CD4-positive, alpha-beta T cell (primary cell): ENCODE measurements at regions not wholly inside any gene's neighbourhood (a gene's known extent, or its start where the extent isn't known, plus 50 kb on each side); places are given as distances from the start of the nearest gene placed in this dataset.

ENCODE experiments used
- ATAC-seq: fragments of 200-7000 bp; cut with Tn5 transposase; one replicate; pipeline ENCODE4 v1.10.0; 2022; ENCODE audit warnings: mild to moderate bottlenecking; ENCODE audit not compliant: poor library complexity
- CTCF ChIA-PET: fragments of 350-600 bp; sonication (Branson Sonifier 250); formaldehyde crosslinking; loops from one replicate; lab custom pipeline; 2021; ENCODE audit warnings: antibody characterized with exemption, inconsistent platforms; lab: Charles Lee
- POLR2A ChIA-PET: fragments of 350-600 bp; sonication (Branson Sonifier 250); formaldehyde crosslinking; loops from one replicate; lab custom pipeline; 2021; ENCODE audit warnings: antibody characterized with exemption, inconsistent platforms; lab: Charles Lee
- DNase-seq, 14 experiments: peaks; one replicate each; pipeline ENCODE4 v3.0.0-alpha.2; 2013 to 2020; ENCODE audit warnings: mixed read lengths in 2 of 14
- H3K27ac ChIP-seq, 2 donors: one replicate each; pipeline versions ENCODE4 v1.5.1 to v1.7.0; 2013; ENCODE audit warnings: low read length in 2 of 2, low read depth in 1 of 2, mild to moderate bottlenecking in 1 of 2
- H3K27me3 ChIP-seq, 2 experiments: 1 replicate in 1 of 2; 2 replicates in 1 of 2; pipeline versions ENCODE4 v1.6.1 to v1.7.0; 2013; ENCODE audit warnings: low read length in 2 of 2, control low read depth in 1 of 2, mild to moderate bottlenecking in 1 of 2, moderate library complexity in 1 of 2; ENCODE audit not compliant: insufficient read depth in 2 of 2, control insufficient read depth in 1 of 2
- H3K36me3 ChIP-seq: one replicate; pipeline ENCODE4 v1.6.1; 2013; ENCODE audit warnings: low read length, control low read depth; ENCODE audit not compliant: insufficient read depth
- H3K4me1 ChIP-seq: one replicate; pipeline ENCODE4 v1.6.1; 2013; ENCODE audit warnings: low read length, control low read depth; ENCODE audit not compliant: insufficient read depth
- H3K4me3 ChIP-seq: one replicate; pipeline ENCODE4 v1.5.1; 2013; ENCODE audit warnings: mild to moderate bottlenecking, low read length, moderate library complexity
- H3K9me3 ChIP-seq, 2 experiments: 1 replicate in 1 of 2; 2 replicates in 1 of 2; pipeline versions ENCODE4 v1.6.1 to v1.7.0; 2013; ENCODE audit warnings: low read length in 2 of 2, mild to moderate bottlenecking in 2 of 2, control low read depth in 1 of 2, moderate library complexity in 1 of 2; ENCODE audit not compliant: control insufficient read depth in 1 of 2, insufficient read depth in 1 of 2
- H3K27ac Mint-ChIP-seq: one replicate; pipeline ENCODE4 v1.8.0; 2020; ENCODE audit warnings: mixed read lengths
- H3K27me3 Mint-ChIP-seq: one replicate; pipeline ENCODE4 v1.8.0; 2021; ENCODE audit warnings: mixed read lengths
- H3K36me3 Mint-ChIP-seq: one replicate; pipeline ENCODE4 v1.8.0; 2021; ENCODE audit warnings: low read depth, mixed read lengths
- H3K4me1 Mint-ChIP-seq: one replicate; pipeline ENCODE4 v1.8.0; 2021; ENCODE audit warnings: low read depth, mixed read lengths
- H3K4me3 Mint-ChIP-seq: one replicate; pipeline ENCODE4 v1.8.0; 2020; ENCODE audit warnings: mild to moderate bottlenecking, mixed read lengths
- H3K9me3 Mint-ChIP-seq: one replicate; pipeline ENCODE4 v1.8.0; 2020; ENCODE audit warnings: mixed read lengths
- CTCF ChIP-seq: fragments of 200-600 bp; IDR thresholded peaks from one replicate; pipeline ENCODE4 v1.8.0; 2022; ENCODE audit warnings: antibody characterized with exemption, mild to moderate bottlenecking
- intact Hi-C, 2 experiments: fragments of 100-400 bp; cut with DNase I in 1 of 2; cut with micrococcal nuclease in 1 of 2; formaldehyde crosslinking; loops; one replicate each; pipeline versions ENCODE4 v1.15.1 to v1.9.0; 2023 to 2025; cut with DNase I, micrococcal nuclease

GRCh38 chr3:34396288-34396687 is 597.9 kb downstream of the PDCD6IP start:
- no peaks in the 10 kb centered on the region for H3K4me1 ChIP-seq
- CTCF ChIA-PET: no interaction called here
- H3K4me3 ChIP-seq: no peak overlapping the region

GRCh38 chr3:34396956-34397355 is 598.5 kb downstream of the PDCD6IP start:
- Mint-ChIP-seq H3K9me3 (no peaks in the 10 kb centered on the region), H3K27ac (no peak overlapping the region), H3K27me3 (no peaks in the 10 kb centered on the region), H3K4me3 (no peak overlapping the region), H3K4me1 (no peaks in the 10 kb centered on the region), H3K36me3 (no peaks in the 10 kb centered on the region)
- no peaks in the 10 kb centered on the region for H3K4me1 ChIP-seq
- no peak for ATAC-seq
- ChIA-PET CTCF (no interaction called here), POLR2A (no interaction called here)
- TF ChIP-seq CTCF: no peak
- H3K27me3 ChIP-seq: no peaks in the 10 kb centered on the region
- H3K9me3 ChIP-seq: peaks cover 0 to 10% of the 10 kb centered on the region in 2 experiments
- no peak overlapping the region for H3K4me3 ChIP-seq
- no peak for DNase-seq
- intact Hi-C loops: no loop called here
- H3K27ac ChIP-seq: no peak overlapping the region
- H3K36me3 ChIP-seq: no peaks in the 10 kb centered on the region

More at GRCh38 chr3:34396288-34396687, 597.9 kb downstream of the PDCD6IP start:
- Mint-ChIP-seq H3K4me3 (no peak overlapping the region), H3K4me1 (no peaks in the 10 kb centered on the region), H3K36me3 (no peaks in the 10 kb centered on the region), H3K27ac (no peak overlapping the region), H3K27me3 (no peaks in the 10 kb centered on the region), H3K9me3 (no peaks in the 10 kb centered on the region)
- Histone ChIP-seq H3K27ac (no peak overlapping the region), H3K36me3 (no peaks in the 10 kb centered on the region), H3K9me3 (peaks cover 0 to 10% of the 10 kb centered on the region in 2 experiments), H3K27me3 (no peaks in the 10 kb centered on the region)
- no peak for ATAC-seq
- no peak for DNase-seq
- intact Hi-C loops: no loop called here
- no peak for TF ChIP-seq CTCF
- POLR2A ChIA-PET: no interaction called here

DNA sequence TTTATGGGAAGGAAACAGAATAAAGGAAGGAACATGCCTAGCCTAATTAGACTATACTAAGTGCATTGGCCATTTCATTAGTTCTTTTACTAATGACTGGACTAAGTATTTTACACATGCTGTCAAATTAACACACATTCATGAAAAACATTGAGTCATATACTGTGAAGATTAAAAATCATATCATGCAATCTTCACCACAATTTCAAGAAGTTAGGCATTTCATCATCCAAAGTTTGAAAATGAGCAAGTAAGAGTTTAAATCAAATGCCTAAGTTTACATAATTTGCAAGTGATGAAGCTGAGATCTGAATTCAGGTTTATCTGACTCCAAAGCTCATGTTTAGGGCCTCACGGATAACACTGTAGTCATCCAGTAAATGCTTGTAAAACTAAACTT is 601.0 kb downstream of the PDCD6IP start:
- no peaks in the 10 kb centered on the region for H3K27me3 Mint-ChIP-seq
- H3K27ac Mint-ChIP-seq: no peak overlapping the region
- ATAC-seq: no peak
- H3K4me1 ChIP-seq: no peaks in the 10 kb centered on the region
- H3K27ac ChIP-seq: no peak overlapping the region
- no peak for DNase-seq
- H3K36me3 ChIP-seq: no peaks in the 10 kb centered on the region
- POLR2A ChIA-PET: no interaction called here
- H3K27me3 ChIP-seq: no peaks in the 10 kb centered on the region
- H3K4me1 Mint-ChIP-seq: no peaks in the 10 kb centered on the region
- peaks cover 3% of the 10 kb centered on the region for H3K9me3 Mint-ChIP-seq
- H3K4me3 ChIP-seq: no peak overlapping the region
- no peak for TF ChIP-seq CTCF
- H3K9me3 ChIP-seq: peaks cover 0 to 10% of the 10 kb centered on the region in 2 experiments
- H3K36me3 Mint-ChIP-seq: no peaks in the 10 kb centered on the region
- intact Hi-C loops: no loop called here
- CTCF ChIA-PET: no interaction called here
- no peak overlapping the region for H3K4me3 Mint-ChIP-seq
